MM.1S (cell line): ENCODE measurements at regions not wholly inside any gene's neighbourhood (a gene's known extent, or its start where the extent isn't known, plus 50 kb on each side); places are given as distances from the start of the nearest gene placed in this dataset.

Experiments
- EZH2 ChIP-seq: fragments of 300-600 bp; sonication (generic); optimal IDR thresholded peaks from 2 replicates; pipeline ENCODE3; 2017; ENCODE audit warnings: low read depth, mild to moderate bottlenecking, antibody characterized with exemption, low read length, mixed read lengths
- EZH2phosphoT487 ChIP-seq: fragments of 300-600 bp; sonication (generic); IDR thresholded peaks from 2 replicates; pipeline ENCODE4 v1.6.1; 2018; ENCODE audit warnings: antibody characterized with exemption, low read length
- TF ChIP-seq, protein P1 (sequence below): fragments of 300-600 bp; sonication (generic); IDR thresholded peaks from 2 replicates; pipeline ENCODE4 v1.5.1; 2016; ENCODE audit warnings: antibody characterized with exemption, low read length, mixed read lengths

- TF ChIP-seq, protein P1, sequence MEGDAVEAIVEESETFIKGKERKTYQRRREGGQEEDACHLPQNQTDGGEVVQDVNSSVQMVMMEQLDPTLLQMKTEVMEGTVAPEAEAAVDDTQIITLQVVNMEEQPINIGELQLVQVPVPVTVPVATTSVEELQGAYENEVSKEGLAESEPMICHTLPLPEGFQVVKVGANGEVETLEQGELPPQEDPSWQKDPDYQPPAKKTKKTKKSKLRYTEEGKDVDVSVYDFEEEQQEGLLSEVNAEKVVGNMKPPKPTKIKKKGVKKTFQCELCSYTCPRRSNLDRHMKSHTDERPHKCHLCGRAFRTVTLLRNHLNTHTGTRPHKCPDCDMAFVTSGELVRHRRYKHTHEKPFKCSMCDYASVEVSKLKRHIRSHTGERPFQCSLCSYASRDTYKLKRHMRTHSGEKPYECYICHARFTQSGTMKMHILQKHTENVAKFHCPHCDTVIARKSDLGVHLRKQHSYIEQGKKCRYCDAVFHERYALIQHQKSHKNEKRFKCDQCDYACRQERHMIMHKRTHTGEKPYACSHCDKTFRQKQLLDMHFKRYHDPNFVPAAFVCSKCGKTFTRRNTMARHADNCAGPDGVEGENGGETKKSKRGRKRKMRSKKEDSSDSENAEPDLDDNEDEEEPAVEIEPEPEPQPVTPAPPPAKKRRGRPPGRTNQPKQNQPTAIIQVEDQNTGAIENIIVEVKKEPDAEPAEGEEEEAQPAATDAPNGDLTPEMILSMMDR: peak; percentile 89
- TF ChIP-seq EZH2 (no peak), EZH2phosphoT487 (no peak)
Observed at GRCh38 chr5:96336351-96336985, 96.6 kb downstream of the PCSK1 start.
